GM19372 (cell line): ENCODE measurements at regions not wholly inside any gene's neighbourhood (a gene's known extent, or its start where the extent isn't known, plus 50 kb on each side); places are given as distances from the start of the nearest gene placed in this dataset.
"Not testable (repeated sequence)": the region's sequence is repeated elsewhere in the genome, so short reads cannot be mapped to it uniquely, and the experiment has no call there.

ENCODE experiments used
- ATAC-seq: cut with Tn5 transposase; IDR thresholded peaks from one replicate; pipeline ENCODE4 v1.9.1; 2021; ENCODE audit warnings: mild to moderate bottlenecking, low read depth, moderate library complexity; ENCODE audit not compliant: unreplicated experiment

DNA sequence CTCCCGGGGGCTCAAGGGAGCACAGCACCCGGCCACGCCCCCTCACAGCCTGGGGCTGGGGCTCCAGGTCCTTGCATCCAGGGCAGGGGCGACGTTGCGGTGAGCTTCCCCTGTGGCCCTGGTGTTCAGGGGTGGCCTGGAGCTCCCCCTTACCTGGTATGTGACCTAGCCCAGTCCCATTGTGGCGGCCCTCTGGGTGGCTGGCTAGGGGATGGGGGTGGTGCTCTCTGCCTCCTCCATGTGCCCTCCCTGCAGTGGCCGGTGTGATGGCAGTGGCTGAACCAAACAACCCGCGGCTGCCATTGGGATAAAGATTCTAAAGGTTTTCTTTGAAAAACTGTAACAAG lies 288.3 kb downstream of the RDH14 start:
- ATAC-seq: no peak

DNA sequence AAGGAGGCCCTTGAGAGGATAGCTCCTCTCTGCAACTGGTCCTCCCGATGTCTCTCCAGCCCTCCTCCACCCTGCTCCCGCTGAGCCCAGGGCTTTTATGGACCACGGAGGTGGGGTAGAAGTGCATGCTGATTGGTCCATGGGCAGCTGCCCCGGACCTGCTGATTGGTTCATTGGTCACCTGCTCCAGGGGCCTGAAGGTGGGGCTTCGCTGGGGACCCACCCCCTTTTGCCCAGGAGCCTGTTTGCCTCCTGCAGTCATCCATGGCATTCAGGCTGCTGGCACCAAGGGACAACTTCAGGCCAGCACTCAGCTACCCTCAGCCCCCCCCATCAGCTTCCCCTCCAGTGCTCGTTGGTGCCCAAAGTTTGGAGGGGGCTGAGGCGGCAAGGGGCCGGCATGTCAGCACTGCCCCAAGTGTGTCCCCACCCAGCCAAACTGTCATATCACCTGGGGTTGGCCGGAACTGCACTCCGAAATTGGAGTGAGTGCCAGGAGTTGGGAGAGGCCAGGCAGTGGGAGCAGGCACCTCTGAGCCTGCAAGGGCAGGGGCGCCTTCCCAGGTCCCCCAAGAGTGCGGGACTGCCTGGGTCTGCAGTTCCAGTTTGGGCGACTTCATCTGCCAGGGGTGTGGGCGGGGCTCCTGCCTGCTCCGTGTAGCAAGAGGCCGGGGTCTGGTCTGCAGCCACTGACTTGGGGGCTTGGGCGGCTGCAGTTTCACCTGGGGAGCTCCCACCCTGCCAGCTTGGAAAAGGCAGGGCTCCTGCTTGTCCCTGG lies 288.9 kb downstream of the RDH14 start:
- ATAC-seq: no peak

GRCh38 chr2:18268400-18268799 lies 292.1 kb downstream of the RDH14 start:
- no peak for ATAC-seq

DNA sequence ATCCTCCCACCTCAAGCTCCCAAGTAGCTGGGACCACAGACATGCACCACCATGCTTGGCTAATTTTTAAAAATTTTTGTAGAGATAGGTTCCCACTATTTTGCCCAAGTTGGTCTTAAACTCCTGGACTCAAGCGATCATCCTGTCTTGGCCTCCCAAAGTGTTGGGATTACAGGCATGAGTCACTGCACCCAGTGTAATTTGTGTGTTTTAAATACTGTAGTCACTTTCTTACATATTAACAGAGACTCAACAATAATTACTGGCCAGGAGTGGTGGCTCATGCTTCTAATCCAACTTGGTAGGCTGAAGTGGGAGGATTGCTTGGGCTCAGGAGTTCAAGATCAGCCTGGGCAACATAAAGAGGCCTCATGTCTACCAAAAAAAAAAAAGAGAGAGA lies 293.0 kb downstream of the RDH14 start:
- no peak for ATAC-seq

DNA sequence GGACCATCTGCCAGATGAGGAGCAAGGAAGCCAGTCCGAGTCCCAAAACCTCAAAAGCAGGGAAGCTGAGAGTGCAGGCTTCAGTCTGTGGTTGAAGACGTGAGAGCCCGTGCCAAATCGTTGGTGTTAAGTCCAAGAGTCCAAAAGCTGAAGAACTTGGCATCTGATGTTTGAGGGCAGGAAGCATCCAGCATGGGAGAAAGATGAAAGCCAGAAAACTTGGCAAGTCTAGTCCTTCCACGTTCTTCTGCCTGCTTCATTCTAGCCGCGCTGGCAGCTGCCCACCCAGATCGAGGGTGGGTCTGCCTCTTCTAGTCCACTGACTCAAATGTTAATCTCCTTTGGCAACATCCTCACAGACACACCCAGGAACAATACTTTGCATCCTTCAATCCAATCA lies 293.8 kb downstream of the RDH14 start:
- not testable (repeated sequence) for ATAC-seq

GRCh38 chr2:18265614-18266586 lies 294.6 kb downstream of the RDH14 start:
- no peak for ATAC-seq

DNA sequence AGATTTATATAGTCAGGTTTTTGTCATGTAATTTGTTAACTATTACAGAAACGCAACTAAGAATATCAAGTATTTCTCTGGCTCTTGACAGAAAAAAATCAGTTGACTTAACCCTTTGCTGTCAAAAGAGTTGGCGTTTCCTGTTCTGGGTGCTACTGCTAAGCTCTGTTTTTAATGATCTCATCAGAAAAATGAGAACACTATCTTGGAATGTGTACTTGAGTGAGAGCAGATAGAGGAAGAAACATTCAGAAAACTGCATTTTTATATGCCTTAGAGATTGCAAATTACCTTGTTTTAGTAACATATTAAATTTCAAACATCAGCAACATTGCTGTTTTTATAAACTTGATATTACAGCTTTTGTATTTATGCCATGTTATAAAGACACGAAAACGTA lies 297.9 kb downstream of the RDH14 start:
- ATAC-seq: no peak

DNA sequence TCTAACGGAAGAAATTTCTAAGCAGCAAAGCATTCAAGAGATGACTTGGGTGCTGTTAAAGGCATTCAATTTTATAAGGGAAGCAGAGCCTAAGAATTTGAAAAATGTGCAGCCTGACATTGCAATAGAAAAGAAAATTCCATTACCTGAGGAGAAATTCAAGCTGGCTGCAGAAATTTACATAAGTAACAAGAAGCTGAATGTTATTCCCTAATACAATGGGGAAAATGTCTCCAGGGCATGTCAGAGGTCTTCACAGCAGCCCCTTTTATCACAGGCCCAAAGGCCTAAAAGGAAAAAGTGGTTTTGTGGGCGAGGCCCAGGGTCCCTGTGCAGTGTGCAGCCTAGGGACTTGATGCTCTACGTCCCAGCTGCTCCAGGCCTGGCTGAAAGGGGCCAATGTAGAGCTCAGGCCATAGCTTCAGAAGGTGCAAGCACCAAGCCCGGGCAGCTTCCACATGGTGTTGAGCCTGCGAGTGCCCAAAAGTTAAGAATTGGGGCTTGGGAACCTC lies 306.7 kb downstream of the RDH14 start:
- no peak for ATAC-seq

GRCh38 chr2:18251486-18251885 lies 309.0 kb downstream of the RDH14 start:
- ATAC-seq: no peak

- no peak for ATAC-seq
These were observed 313.0 kb downstream of the RDH14 start for GRCh38 chr2:18247282-18248110.

GRCh38 chr2:18245375-18245774 lies 315.1 kb downstream of the RDH14 start:
- ATAC-seq: no peak

- no peak for ATAC-seq
These were observed 315.6 kb downstream of the RDH14 start for GRCh38 chr2:18244845-18245244.

GRCh38 chr2:18243816-18244215 lies 316.6 kb downstream of the RDH14 start:
- no peak for ATAC-seq

DNA sequence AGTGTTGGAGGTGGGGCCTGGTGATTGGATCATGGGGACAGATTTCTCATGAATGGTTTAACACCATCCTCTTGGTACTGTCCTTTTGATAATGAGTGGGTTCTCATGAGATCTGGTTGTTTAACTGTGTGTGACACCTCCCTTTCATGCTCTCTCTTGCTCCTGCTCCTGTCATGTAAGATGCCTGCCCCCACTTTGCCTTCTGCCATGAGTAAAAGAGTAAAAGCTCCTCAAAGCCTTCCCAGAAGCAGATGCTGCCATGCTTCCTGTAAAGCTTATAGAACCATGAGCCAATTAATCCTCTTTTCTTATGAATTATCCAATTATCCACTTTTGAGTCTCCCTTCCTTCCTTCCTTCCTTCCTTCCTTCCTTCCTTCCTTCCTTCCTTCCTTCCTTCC lies 317.7 kb downstream of the RDH14 start:
- no peak for ATAC-seq

DNA sequence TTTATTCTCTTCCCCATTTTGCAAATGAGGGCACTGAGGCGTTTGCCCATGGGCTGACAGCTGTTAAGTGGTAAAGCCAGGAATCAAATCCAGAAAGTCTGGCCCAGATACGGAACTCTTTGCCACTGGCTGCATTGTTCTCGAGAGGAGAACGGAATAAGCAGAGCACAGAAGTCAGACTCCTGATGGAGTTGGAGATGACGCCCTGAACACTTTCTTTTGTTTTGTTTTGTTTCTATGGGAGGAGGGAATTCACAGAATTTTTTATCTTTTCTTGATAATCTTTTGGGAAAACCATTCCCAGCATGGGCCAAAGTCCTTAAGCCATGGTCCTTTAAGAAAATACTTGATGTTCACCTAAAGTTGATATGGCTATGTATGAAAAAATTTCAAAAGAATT lies 322.2 kb downstream of the RDH14 start:
- ATAC-seq: no peak

DNA sequence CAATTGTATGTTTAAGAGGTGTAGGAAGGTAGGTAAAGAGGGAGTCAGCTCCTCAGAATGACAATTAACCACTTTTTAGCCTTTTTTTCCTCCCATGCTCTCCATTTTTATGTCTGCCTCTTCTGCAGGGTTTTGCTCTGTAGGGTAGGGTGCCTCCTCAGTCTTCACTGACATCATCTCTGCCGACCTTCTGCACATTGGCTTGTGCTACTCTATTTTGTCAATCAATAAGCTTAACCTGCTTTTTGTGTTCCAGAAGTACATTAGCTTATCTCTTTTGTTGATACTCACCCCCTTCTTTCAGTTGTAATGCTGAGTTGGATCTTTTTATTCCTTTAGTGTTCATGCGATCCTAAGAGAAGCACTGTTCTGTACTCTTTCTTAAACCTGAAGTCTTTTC lies 323.2 kb downstream of the RDH14 start:
- no peak for ATAC-seq

GRCh38 chr2:18232731-18233438 lies 327.6 kb downstream of the RDH14 start:
- no peak for ATAC-seq

DNA sequence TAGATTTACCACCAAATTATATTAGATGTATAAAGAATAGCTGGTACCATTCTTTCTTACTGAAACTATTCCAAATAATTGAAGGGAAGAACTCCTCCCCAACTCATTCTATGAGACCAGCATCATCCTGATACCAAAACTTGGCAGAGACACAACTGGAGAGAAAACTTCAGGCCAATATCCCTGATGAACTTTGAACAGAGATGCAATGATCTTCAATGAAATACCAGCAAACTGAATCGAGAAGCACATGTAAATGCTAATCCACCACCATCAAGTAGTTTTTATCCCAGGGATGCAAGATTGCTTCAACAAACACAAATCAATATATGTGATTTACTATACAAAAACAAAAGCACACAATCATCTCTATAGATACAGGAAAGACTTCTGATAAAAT lies 329.8 kb downstream of the RDH14 start:
- ATAC-seq: no peak

DNA sequence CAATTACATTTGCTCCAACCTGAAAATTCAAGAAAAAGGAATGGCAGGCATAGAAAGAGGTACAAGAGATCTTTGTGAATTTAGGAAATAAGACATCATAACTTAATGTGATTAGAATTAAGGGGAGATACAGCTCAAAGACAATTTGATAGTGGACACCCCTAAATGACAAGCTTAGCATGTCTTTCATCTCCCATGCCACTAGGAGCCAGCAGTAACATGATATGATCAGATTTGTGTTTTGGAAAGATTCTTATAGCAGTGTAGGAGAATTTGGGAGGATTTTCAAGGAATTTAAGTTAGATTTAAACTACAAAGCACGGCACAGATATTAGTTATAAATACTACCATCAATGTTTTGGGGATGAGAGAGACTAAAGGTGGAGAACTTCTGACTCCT lies 340.8 kb downstream of the RDH14 start:
- no peak for ATAC-seq
